K562 (cell line): ENCODE measurements at regions not wholly inside any gene's neighbourhood (a gene's known extent, or its start where the extent isn't known, plus 50 kb on each side); places are given as distances from the start of the nearest gene placed in this dataset.

Experiments
- ATAC-seq: fragments of 200-7000 bp; cut with Tn5 transposase; 3 replicates; pipeline ENCODE4 v1.9.1; 2020; ENCODE audit warnings: moderate library complexity
- BruUV-seq: library from RNA; stranded (reverse); fragments of 400-500 nt; replicated peaks from 2 replicates; lab custom pipeline; 2021; lab: Mats Ljungman, UMichigan
- CTCF ChIA-PET: fragments of 300-600 bp; formaldehyde crosslinking; extraction: SDS; loops from one replicate; lab custom pipeline; 2021; ENCODE audit warnings: low intra/inter-chr PET ratio; lab: Yijun Ruan, JAX
- POLR2A ChIA-PET: fragments of 300-600, 350-650 bp; sonication (Branson Sonifier 250); formaldehyde crosslinking; extraction: SDS; loops from one replicate; lab custom pipeline; 2021; ENCODE audit warnings: antibody characterized with exemption, inconsistent platforms; lab: Yijun Ruan, JAX
- DNase-seq, 4 experiments: peaks; one replicate each; pipeline versions ENCODE4 v3.0.0 to v3.0.0-alpha.2; 2011 to 2018; ENCODE audit warnings: low spot score in 3 of 4, mixed read lengths in 3 of 4; ENCODE audit errors: extremely low read depth in 1 of 4
- FAIRE-seq: peaks from 2 replicates; lab custom pipeline; 2011; peaks lifted over from hg19 to GRCh38; lab: Jason Lieb, UNC
- H2AFZ ChIP-seq: 2 replicates; pipeline ENCODE4 v1.6.0; 2011; ENCODE audit warnings: low read depth, low read length, control low read depth, inconsistent platforms
- H3K27ac ChIP-seq: fragments of 200-600 bp; 3 replicates; pipeline ENCODE4 v1.8.0; 2011; ENCODE audit warnings: low read depth, mild to moderate bottlenecking, control low read depth, inconsistent platforms, low read length, moderate library complexity, mixed read lengths; ENCODE audit errors: extremely low read depth
- H3K27me3 ChIP-seq, 2 experiments: fragments of 300-600 bp in 1 of 2; 2 replicates in 1 of 2; 3 replicates in 1 of 2; pipeline versions ENCODE4 v1.6.0 to v1.8.0; 2011; ENCODE audit warnings: inconsistent platforms in 2 of 2, low read length in 2 of 2, mild to moderate bottlenecking in 1 of 2, mixed read lengths in 1 of 2, moderate library complexity in 1 of 2; ENCODE audit not compliant: control insufficient read depth in 2 of 2, insufficient read depth in 2 of 2
- H3K36me3 ChIP-seq: fragments of 300-600 bp; 3 replicates; pipeline ENCODE4 v1.8.0; 2011; ENCODE audit warnings: mild to moderate bottlenecking, low read length, inconsistent platforms; ENCODE audit not compliant: control insufficient read depth, insufficient read depth
- H3K4me1 ChIP-seq, 2 experiments: fragments of 200-600 bp in 1 of 2; replicated peaks in 1 of 2; 2 replicates in 1 of 2; 3 replicates in 1 of 2; pipeline versions ENCODE4 v1.5.1 to v1.8.0; 2011; ENCODE audit warnings: inconsistent platforms in 2 of 2, low read length in 2 of 2, mild to moderate bottlenecking in 1 of 2, mixed read lengths in 1 of 2, moderate library complexity in 1 of 2; ENCODE audit not compliant: control insufficient read depth in 2 of 2, insufficient read depth in 2 of 2
- H3K4me2 ChIP-seq: 2 replicates; pipeline ENCODE4 v1.6.1; 2011; ENCODE audit warnings: low read length, control low read depth, inconsistent platforms, mixed read lengths; ENCODE audit not compliant: insufficient read depth
- H3K4me3 ChIP-seq: fragments of 200-600 bp; sonication (generic), shearing (Covaris generic); 2 replicates; pipeline ENCODE4 v1.5.1; 2016; ENCODE audit warnings: control low read depth, inconsistent platforms
- H3K79me2 ChIP-seq: fragments of 200-600 bp; 3 replicates; pipeline ENCODE4 v1.8.0; 2011; ENCODE audit warnings: low read length, inconsistent platforms; ENCODE audit not compliant: control insufficient read depth, insufficient read depth
- H3K9ac ChIP-seq, 2 experiments: 2 replicates each; pipeline versions ENCODE4 v1.6.0 to v1.6.1; 2011; ENCODE audit warnings: low read depth in 2 of 2, low read length in 2 of 2, control low read depth in 1 of 2, inconsistent platforms in 1 of 2, mild to moderate bottlenecking in 1 of 2, mixed read lengths in 1 of 2; ENCODE audit not compliant: insufficient read depth in 1 of 2
- H3K9me1 ChIP-seq: one replicate; pipeline ENCODE4 v1.6.0; 2011; ENCODE audit warnings: inconsistent platforms, mild to moderate bottlenecking, low read length, moderate library complexity; ENCODE audit not compliant: control insufficient read depth, insufficient read depth
- H3K9me3 ChIP-seq: replicated peaks from 2 replicates; pipeline ENCODE4 v1.5.1; 2011; ENCODE audit warnings: low read depth, low read length, inconsistent platforms; ENCODE audit not compliant: control insufficient read depth, insufficient read depth
- H4K20me1 ChIP-seq: replicated peaks from 2 replicates; pipeline ENCODE4 v1.6.1; 2011; ENCODE audit warnings: low read length, inconsistent platforms, mixed read lengths; ENCODE audit not compliant: control insufficient read depth, insufficient read depth
- BACH1 ChIP-seq: fragments of 200-800 bp; sonication (Bioruptor generic); IDR thresholded peaks from 2 replicates; pipeline ENCODE4 v1.6.1; 2016; ENCODE audit warnings: missing genetic modification characterization, missing compliant biosample characterization
- DIDO1 ChIP-seq: fragments of 450-650 bp; IDR thresholded peaks from 2 replicates; pipeline ENCODE4 v1.6.1; 2016; ENCODE audit warnings: low read depth, missing biosample characterization, missing genetic modification characterization
- ELF2 ChIP-seq: fragments of 250-450 bp; sonication (Bioruptor Pico); IDR thresholded peaks from 2 replicates; pipeline ENCODE4 v1.5.0; 2021; ENCODE audit warnings: mild to moderate bottlenecking
- HNRNPH1 ChIP-seq: fragments of 200-400 bp; formaldehyde crosslinking; optimal IDR thresholded peaks from 2 replicates; pipeline ENCODE3; 2017; ENCODE audit warnings: low read depth, mild to moderate bottlenecking, low read length, moderate library complexity
- KLF10 ChIP-seq: fragments of 250-450 bp; sonication (Bioruptor Pico); IDR thresholded peaks from 2 replicates; pipeline ENCODE4 v1.6.1; 2021; ENCODE audit warnings: matching md5 sums
- NCOA2 ChIP-seq, 2 experiments: fragments of 450-650 bp; IDR thresholded peaks; 2 replicates each; pipeline ENCODE4 v1.6.1; 2018; ENCODE audit warnings: mild to moderate bottlenecking in 2 of 2, moderate library complexity in 1 of 2; ENCODE audit not compliant: partially characterized antibody in 2 of 2
- NFRKB ChIP-seq: fragments of 450-650 bp; IDR thresholded peaks from 2 replicates; pipeline ENCODE4 v1.6.1; 2016; ENCODE audit warnings: low read depth
- RCOR1 ChIP-seq, 2 experiments: IDR thresholded peaks; 2 replicates each; pipeline ENCODE4 v1.6.1; 2012; ENCODE audit warnings: low read depth in 2 of 2, low read length in 2 of 2, borderline replicate concordance in 1 of 2, improper control_type of control experiment in 1 of 2
- ZBTB17 ChIP-seq: fragments of 450-650 bp; formaldehyde crosslinking; IDR thresholded peaks from 2 replicates; pipeline ENCODE4 v1.4.0; 2020; ENCODE audit warnings: mild to moderate bottlenecking
- ZNF143 ChIP-seq: sonication (generic); formaldehyde crosslinking; IDR thresholded peaks from 2 replicates; pipeline ENCODE4 v1.9.0; 2022; ENCODE audit warnings: mild to moderate bottlenecking, missing genetic modification reagents
- ZNF165 ChIP-seq: fragments of 250-450 bp; sonication (Bioruptor Pico); IDR thresholded peaks from 2 replicates; pipeline ENCODE4 v1.4.0; 2020; ENCODE audit warnings: borderline replicate concordance
- ZNF224 ChIP-seq: sonication (generic); formaldehyde crosslinking; IDR thresholded peaks from 2 replicates; pipeline ENCODE4 v1.8.0; 2022; ENCODE audit warnings: mild to moderate bottlenecking, missing genetic modification reagents
- WGBS: fragments of 100-300 bp; shearing (Covaris generic); methylation state at CpG from one replicate; pipeline ENCODE4 v1.1.6; 2016; ENCODE audit warnings: low coverage, mixed read lengths; ENCODE audit not compliant: insufficient coverage; ENCODE audit errors: missing lambda C conversion rate; 5-methylcytosine and 5-hydroxymethylcytosine counted together
- in situ Hi-C: fragments of 300-500 bp; cut with MboI; formaldehyde crosslinking; loops from 4 replicates; pipeline ENCODE4 v1.15.0; 2018; ENCODE audit warnings: inconsistent platforms, mixed read lengths
- intact Hi-C: fragments of 100-400 bp; cut with micrococcal nuclease; formaldehyde crosslinking; loops from 2 replicates; pipeline ENCODE4 v1.14.2; 2022
- TF ChIP-seq, protein P1 (sequence below): sonication (generic); formaldehyde crosslinking; IDR thresholded peaks from 2 replicates; pipeline ENCODE4 v1.8.0; 2022; ENCODE audit warnings: mild to moderate bottlenecking, missing genetic modification reagents
- TF ChIP-seq, protein P2 (sequence below): fragments of 200-800 bp; sonication (Bioruptor generic); IDR thresholded peaks from 2 replicates; pipeline ENCODE4 v1.6.1; 2017; ENCODE audit warnings: missing genetic modification characterization, missing compliant biosample characterization
- TF ChIP-seq, protein P3 (sequence below): fragments of 200-800 bp; sonication (Bioruptor generic); IDR thresholded peaks from 2 replicates; pipeline ENCODE4 v1.6.1; 2017; ENCODE audit warnings: missing genetic modification characterization, missing compliant biosample characterization
- TF ChIP-seq, protein P4 (sequence below): fragments of 450-650 bp; IDR thresholded peaks from 2 replicates; pipeline ENCODE4 v1.7.1; 2018; ENCODE audit warnings: mild to moderate bottlenecking, low read depth; ENCODE audit not compliant: partially characterized antibody

DNA sequence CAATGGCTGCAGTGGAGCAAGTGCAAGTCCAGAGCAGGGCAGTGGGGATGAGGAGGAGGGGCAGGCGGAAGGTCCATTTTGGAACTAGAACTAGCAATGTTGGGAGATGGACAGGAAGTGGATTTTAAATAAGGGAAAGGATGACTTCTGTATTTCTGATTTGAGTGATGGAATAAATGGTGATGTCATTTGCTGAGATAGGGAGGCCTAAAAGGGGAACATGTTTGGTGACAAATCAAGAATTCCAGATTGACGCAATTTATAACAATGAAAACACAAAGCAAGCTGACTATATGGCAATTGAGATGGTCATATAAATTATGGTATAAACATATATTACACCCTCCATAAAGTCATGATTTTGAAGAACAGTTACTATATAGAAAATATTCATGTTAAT, 209.3 kb downstream of the SS18 start (continued):
- TF ChIP-seq, protein P1, sequence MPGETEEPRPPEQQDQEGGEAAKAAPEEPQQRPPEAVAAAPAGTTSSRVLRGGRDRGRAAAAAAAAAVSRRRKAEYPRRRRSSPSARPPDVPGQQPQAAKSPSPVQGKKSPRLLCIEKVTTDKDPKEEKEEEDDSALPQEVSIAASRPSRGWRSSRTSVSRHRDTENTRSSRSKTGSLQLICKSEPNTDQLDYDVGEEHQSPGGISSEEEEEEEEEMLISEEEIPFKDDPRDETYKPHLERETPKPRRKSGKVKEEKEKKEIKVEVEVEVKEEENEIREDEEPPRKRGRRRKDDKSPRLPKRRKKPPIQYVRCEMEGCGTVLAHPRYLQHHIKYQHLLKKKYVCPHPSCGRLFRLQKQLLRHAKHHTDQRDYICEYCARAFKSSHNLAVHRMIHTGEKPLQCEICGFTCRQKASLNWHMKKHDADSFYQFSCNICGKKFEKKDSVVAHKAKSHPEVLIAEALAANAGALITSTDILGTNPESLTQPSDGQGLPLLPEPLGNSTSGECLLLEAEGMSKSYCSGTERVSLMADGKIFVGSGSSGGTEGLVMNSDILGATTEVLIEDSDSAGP (CRISPR knock-in tag), result no peak
- TF ChIP-seq BACH1 (tag), result no peak
- no peak for TF ChIP-seq ZNF143

DNA sequence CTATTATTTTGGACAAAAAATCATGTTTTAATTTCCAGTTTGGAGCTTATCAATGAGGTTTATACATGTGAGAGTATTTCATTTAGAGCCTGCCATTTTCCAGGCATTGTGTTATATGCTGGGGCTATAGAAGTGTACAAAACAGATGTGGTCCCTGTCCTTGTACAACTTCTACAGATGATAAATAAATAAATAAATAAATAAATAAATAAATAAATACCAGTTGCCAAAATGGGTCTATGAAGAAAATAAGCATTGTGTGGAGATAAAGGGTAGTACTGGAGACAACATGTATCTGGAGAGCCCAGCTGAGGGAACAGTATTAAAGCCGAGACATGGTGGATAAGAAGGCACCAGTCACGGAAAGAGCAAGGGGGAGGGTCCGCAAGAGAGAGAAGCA, 210.0 kb downstream of the SS18 start:
- in situ Hi-C loops (no loop called here), intact Hi-C loops (no loop called here)
- DNase-seq, result no peak
- no peaks in the 10 kb centered on the region for H3K27me3 ChIP-seq
- BruUV-seq, result no TSS peak
- ChIA-PET POLR2A (interaction anchor here (0.7 kb wide), 1 partner anchor 630 kb away, joined by 3 read pairs; no protein-coding TSS in a partner anchor), CTCF (no interaction called here)
- H3K9me1 ChIP-seq, result no peaks in the 10 kb centered on the region
- 3% methylated on average over 3 of the region's 3 CpGs for WGBS
- no peaks in the 10 kb centered on the region for H3K4me1 ChIP-seq
- H3K79me2 ChIP-seq, result no peaks in the 10 kb centered on the region
- no peaks in the 10 kb centered on the region for H3K9me3 ChIP-seq
- no peak overlapping the region for H3K4me2 ChIP-seq
- FAIRE-seq, result no peak
- H4K20me1 ChIP-seq, result no peaks in the 10 kb centered on the region
- ATAC-seq, result no peak
- no peaks in the 10 kb centered on the region for H3K36me3 ChIP-seq
- no peak overlapping the region for H3K27ac ChIP-seq
- no peak overlapping the region for H3K4me3 ChIP-seq
- H2AFZ ChIP-seq, result no peak overlapping the region
- H3K9ac ChIP-seq, result no peak overlapping the region
- TF ChIP-seq, protein P2, sequence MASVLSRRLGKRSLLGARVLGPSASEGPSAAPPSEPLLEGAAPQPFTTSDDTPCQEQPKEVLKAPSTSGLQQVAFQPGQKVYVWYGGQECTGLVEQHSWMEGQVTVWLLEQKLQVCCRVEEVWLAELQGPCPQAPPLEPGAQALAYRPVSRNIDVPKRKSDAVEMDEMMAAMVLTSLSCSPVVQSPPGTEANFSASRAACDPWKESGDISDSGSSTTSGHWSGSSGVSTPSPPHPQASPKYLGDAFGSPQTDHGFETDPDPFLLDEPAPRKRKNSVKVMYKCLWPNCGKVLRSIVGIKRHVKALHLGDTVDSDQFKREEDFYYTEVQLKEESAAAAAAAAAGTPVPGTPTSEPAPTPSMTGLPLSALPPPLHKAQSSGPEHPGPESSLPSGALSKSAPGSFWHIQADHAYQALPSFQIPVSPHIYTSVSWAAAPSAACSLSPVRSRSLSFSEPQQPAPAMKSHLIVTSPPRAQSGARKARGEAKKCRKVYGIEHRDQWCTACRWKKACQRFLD (CRISPR knock-in tag), result no peak
- TF ChIP-seq NFRKB (no peak), ZBTB17 (CRISPR knock-in tag) (no peak), ZNF224 (CRISPR knock-in tag) (no peak), NCOA2 (IDR thresholded peaks at IDR 0.05; ENCODE audit: partially characterized antibody in 2 of 2) (no peak), ZNF165 (CRISPR knock-in tag) (no peak), HNRNPH1 (no peak), ELF2 (no peak), KLF10 (CRISPR knock-in tag) (no peak), RCOR1 (IDR thresholded peaks at IDR 0.05; ENCODE audit: borderline replicate concordance in 1 of 2, low read depth in 2 of 2, low read length in 2 of 2) (no peak), DIDO1 (tag) (no peak)
- TF ChIP-seq, protein P3, sequence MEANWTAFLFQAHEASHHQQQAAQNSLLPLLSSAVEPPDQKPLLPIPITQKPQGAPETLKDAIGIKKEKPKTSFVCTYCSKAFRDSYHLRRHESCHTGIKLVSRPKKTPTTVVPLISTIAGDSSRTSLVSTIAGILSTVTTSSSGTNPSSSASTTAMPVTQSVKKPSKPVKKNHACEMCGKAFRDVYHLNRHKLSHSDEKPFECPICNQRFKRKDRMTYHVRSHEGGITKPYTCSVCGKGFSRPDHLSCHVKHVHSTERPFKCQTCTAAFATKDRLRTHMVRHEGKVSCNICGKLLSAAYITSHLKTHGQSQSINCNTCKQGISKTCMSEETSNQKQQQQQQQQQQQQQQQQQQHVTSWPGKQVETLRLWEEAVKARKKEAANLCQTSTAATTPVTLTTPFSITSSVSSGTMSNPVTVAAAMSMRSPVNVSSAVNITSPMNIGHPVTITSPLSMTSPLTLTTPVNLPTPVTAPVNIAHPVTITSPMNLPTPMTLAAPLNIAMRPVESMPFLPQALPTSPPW, result no peak
- TF ChIP-seq, protein P4, sequence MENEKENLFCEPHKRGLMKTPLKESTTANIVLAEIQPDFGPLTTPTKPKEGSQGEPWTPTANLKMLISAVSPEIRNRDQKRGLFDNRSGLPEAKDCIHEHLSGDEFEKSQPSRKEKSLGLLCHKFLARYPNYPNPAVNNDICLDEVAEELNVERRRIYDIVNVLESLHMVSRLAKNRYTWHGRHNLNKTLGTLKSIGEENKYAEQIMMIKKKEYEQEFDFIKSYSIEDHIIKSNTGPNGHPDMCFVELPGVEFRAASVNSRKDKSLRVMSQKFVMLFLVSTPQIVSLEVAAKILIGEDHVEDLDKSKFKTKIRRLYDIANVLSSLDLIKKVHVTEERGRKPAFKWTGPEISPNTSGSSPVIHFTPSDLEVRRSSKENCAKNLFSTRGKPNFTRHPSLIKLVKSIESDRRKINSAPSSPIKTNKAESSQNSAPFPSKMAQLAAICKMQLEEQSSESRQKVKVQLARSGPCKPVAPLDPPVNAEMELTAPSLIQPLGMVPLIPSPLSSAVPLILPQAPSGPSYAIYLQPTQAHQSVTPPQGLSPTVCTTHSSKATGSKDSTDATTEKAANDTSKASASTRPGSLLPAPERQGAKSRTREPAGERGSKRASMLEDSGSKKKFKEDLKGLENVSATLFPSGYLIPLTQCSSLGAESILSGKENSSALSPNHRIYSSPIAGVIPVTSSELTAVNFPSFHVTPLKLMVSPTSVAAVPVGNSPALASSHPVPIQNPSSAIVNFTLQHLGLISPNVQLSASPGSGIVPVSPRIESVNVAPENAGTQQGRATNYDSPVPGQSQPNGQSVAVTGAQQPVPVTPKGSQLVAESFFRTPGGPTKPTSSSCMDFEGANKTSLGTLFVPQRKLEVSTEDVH, result no peak
